Glutamatergic neuron (in vitro differentiated cells): ENCODE measurements at regions not wholly inside any gene's neighbourhood (a gene's known extent, or its start where the extent isn't known, plus 50 kb on each side); places are given as distances from the start of the nearest gene placed in this dataset.

Source experiments
- DNase-seq: peaks from one replicate; pipeline ENCODE4 v3.0.0; 2022
- H3K27ac Mint-ChIP-seq: one replicate; pipeline ENCODE4 v1.8.0; 2020; ENCODE audit warnings: mild to moderate bottlenecking, mixed read lengths, inconsistent platforms; ENCODE audit not compliant: unreplicated experiment
- H3K27me3 Mint-ChIP-seq: one replicate; pipeline ENCODE4 v1.8.0; 2020; ENCODE audit warnings: mild to moderate bottlenecking, moderate library complexity, mixed read lengths, inconsistent platforms; ENCODE audit not compliant: unreplicated experiment
- H3K36me3 Mint-ChIP-seq: one replicate; pipeline ENCODE4 v1.8.0; 2020; ENCODE audit warnings: mild to moderate bottlenecking, mixed read lengths, inconsistent platforms; ENCODE audit not compliant: unreplicated experiment
- H3K4me1 Mint-ChIP-seq: one replicate; pipeline ENCODE4 v1.8.0; 2020; ENCODE audit warnings: mild to moderate bottlenecking, low read depth, mixed read lengths, inconsistent platforms; ENCODE audit not compliant: unreplicated experiment
- H3K4me3 Mint-ChIP-seq: one replicate; pipeline ENCODE4 v1.8.0; 2020; ENCODE audit warnings: mild to moderate bottlenecking, mixed read lengths, inconsistent platforms; ENCODE audit not compliant: unreplicated experiment
- H3K9me3 Mint-ChIP-seq: one replicate; pipeline ENCODE4 v1.8.0; 2020; ENCODE audit warnings: mild to moderate bottlenecking, moderate library complexity, mixed read lengths, inconsistent platforms; ENCODE audit not compliant: unreplicated experiment
- CTCF ChIP-seq: fragments of 200-600 bp; sonication (generic); IDR thresholded peaks from one replicate; pipeline ENCODE4 v1.5.0; 2021; ENCODE audit not compliant: partially characterized antibody, unreplicated experiment
- microRNA-seq: library from miRNA; unstranded; fragments of <30 nt; microRNA quantifications from one replicate; pipeline ENCODE4, GENCODE V29; 2020; ENCODE audit not compliant: unreplicated experiment

GRCh38 chr3:31479431-31479830 lies 53.3 kb upstream of the STT3B start:
- TF ChIP-seq CTCF, result no peak
- H3K27ac Mint-ChIP-seq, result no peak overlapping the region
- H3K27me3 Mint-ChIP-seq, result peaks cover 2% of the 10 kb centered on the region
- H3K36me3 Mint-ChIP-seq, result peaks cover 4% of the 10 kb centered on the region
- no peaks in the 10 kb centered on the region for H3K4me1 Mint-ChIP-seq
- no peak for DNase-seq
- H3K4me3 Mint-ChIP-seq, result no peak overlapping the region
- no peaks in the 10 kb centered on the region for H3K9me3 Mint-ChIP-seq

GRCh38 chr3:31481697-31482096 lies 51.0 kb upstream of the STT3B start:
- H3K4me3 Mint-ChIP-seq, result no peak overlapping the region
- no peak for TF ChIP-seq CTCF
- peaks cover 4% of the 10 kb centered on the region for H3K36me3 Mint-ChIP-seq
- H3K27me3 Mint-ChIP-seq, result peaks cover 2% of the 10 kb centered on the region
- no peaks in the 10 kb centered on the region for H3K9me3 Mint-ChIP-seq
- H3K27ac Mint-ChIP-seq, result no peak overlapping the region
- no peaks in the 10 kb centered on the region for H3K4me1 Mint-ChIP-seq
- DNase-seq, result no peak

DNA sequence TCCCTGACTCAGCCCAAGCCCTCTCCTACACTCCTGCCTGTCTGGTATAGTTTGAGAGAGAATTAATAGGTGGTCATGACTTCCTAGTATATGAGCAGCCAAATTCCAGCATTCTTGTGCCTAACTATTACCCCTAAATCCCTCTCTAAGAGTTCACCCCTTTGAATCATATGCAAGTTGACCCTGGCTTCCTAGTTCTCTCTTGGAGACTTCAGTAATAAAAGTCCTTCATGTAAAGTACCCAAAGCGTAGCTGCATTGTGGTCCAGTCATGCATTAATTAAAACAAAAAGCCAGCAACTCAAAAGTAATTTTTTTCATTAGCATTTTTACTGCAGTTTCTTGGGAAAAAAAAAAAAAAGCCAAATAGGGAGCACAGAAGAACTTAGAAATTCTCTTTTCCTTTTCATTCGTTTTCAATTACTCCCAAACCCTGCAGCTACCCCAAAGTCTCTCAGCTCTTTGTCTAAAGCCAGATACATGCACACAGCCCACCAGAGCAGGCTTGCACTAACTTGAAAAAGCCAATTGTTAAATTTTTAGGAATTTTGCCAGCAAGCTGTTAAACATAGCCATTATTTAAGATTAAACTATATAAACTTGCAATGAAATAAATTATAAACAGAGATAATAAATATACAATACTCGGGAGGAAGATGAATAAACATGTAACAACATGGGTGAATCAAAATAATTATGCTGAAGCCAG lies 50.1 kb upstream of the STT3B start:
- H3K9me3 Mint-ChIP-seq, result no peaks in the 10 kb centered on the region

More for the DNA sequence above, 50.1 kb upstream of the STT3B start:
- Mint-ChIP-seq H3K36me3 (peaks cover 4% of the 10 kb centered on the region), H3K4me1 (no peaks in the 10 kb centered on the region), H3K27me3 (peaks cover 2% of the 10 kb centered on the region), H3K27ac (no peak overlapping the region), H3K4me3 (no peak overlapping the region)
- DNase-seq, result no peak
- no peak for TF ChIP-seq CTCF

Small RNAs in the stretch of these regions (microRNA-seq; reads per million reads assigned to microRNA genes)
- gene MIR466, result 17.6 reads per million, percentile 57 among the genes with 10 or more reads in this experiment
